HCT116 (cell line): ENCODE measurements at regions not wholly inside any gene's neighbourhood (a gene's known extent, or its start where the extent isn't known, plus 50 kb on each side); places are given as distances from the start of the nearest gene placed in this dataset.

Experiments
- ATAC-seq: fragments of 200-7000 bp; cut with Tn5 transposase; 2 replicates; pipeline ENCODE4 v1.9.1; 2020; ENCODE audit warnings: mild to moderate bottlenecking, moderate library complexity
- BruUV-seq: library from RNA; stranded (reverse); fragments of 400-500 nt; replicated peaks from 2 replicates; lab custom pipeline; 2021; lab: Mats Ljungman, UMichigan
- CTCF ChIA-PET: fragments of 300-600 bp; sonication (Branson Sonifier 250); formaldehyde crosslinking; loops from one replicate; lab custom pipeline; 2021; ENCODE audit warnings: antibody characterized with exemption; lab: Charles Lee
- POLR2A ChIA-PET: fragments of 300-600, 350-600 bp; sonication (Branson Sonifier 250); formaldehyde crosslinking; loops from one replicate; lab custom pipeline; 2021; ENCODE audit warnings: antibody characterized with exemption; lab: Charles Lee
- RAD21 ChIA-PET, 2 experiments: fragments of 300-600 bp; sonication (Branson Sonifier 250); formaldehyde crosslinking; loops; one replicate each; lab custom pipeline; 2023; ENCODE audit warnings: low total read pairs in 2 of 2; ENCODE audit not compliant: uncharacterized antibody in 2 of 2, unreplicated experiment in 2 of 2, low non-redundant PET in 1 of 2; lab: Charles Lee
- DNase-seq: peaks from one replicate; pipeline ENCODE4 v3.0.0-alpha.2; 2010; ENCODE audit warnings: low read depth, low spot score
- H2AFZ ChIP-seq: fragments of 200-600 bp; shearing (Covaris generic), sonication (generic); 2 replicates; pipeline ENCODE4 v1.6.1; 2017; ENCODE audit warnings: low read depth, mixed run types, mixed read lengths, antibody characterized with exemption, low read length; ENCODE audit not compliant: poor library complexity, severe bottlenecking
- H3K27ac ChIP-seq: 2 replicates; pipeline ENCODE4 v1.5.1; 2012; ENCODE audit warnings: low read depth, low read length
- H3K27me3 ChIP-seq: fragments of 200-600 bp; sonication (generic); 2 replicates; pipeline ENCODE4 v1.6.1; 2016; ENCODE audit warnings: mixed run types, low read length, mixed read lengths; ENCODE audit not compliant: insufficient read depth
- H3K36me3 ChIP-seq, 2 experiments: fragments of 200-500 bp in 1 of 2; fragments of 200-600 bp in 1 of 2; sonication (Bioruptor generic) in 1 of 2; sonication (generic) in 1 of 2; 2 replicates each; pipeline versions ENCODE4 v1.5.1 to v1.6.1; 2014 to 2016; ENCODE audit warnings: low read length in 2 of 2, inconsistent platforms in 1 of 2, mixed read lengths in 1 of 2, mixed run types in 1 of 2; ENCODE audit not compliant: insufficient read depth in 2 of 2, control insufficient read depth in 1 of 2
- H3K4me1 ChIP-seq, 2 experiments: fragments of 200-600 bp in 1 of 2; sonication (generic) in 1 of 2; 2 replicates each; pipeline versions ENCODE4 v1.5.1 to v1.6.1; 2012 to 2017; ENCODE audit warnings: low read length in 2 of 2, inconsistent platforms in 1 of 2, mild to moderate bottlenecking in 1 of 2, mixed read lengths in 1 of 2, mixed run types in 1 of 2, moderate library complexity in 1 of 2; ENCODE audit not compliant: insufficient read depth in 2 of 2, control insufficient read depth in 1 of 2
- H3K4me2 ChIP-seq: fragments of 200-600 bp; sonication (generic); 2 replicates; pipeline ENCODE4 v1.6.1; 2017; ENCODE audit warnings: mixed run types, low read length, mixed read lengths
- H3K4me3 ChIP-seq, 2 experiments: fragments of 200-600 bp in 1 of 2; sonication (generic) in 1 of 2; replicated peaks in 1 of 2; 2 replicates each; pipeline ENCODE4 v1.5.1; 2011 to 2016; ENCODE audit warnings: low read length in 2 of 2, control low read depth in 1 of 2, low read depth in 1 of 2, mild to moderate bottlenecking in 1 of 2, mixed read lengths in 1 of 2, mixed run types in 1 of 2
- H3K79me2 ChIP-seq: fragments of 200-600 bp; sonication (generic); 2 replicates; pipeline ENCODE4 v1.6.1; 2017; ENCODE audit warnings: mild to moderate bottlenecking, mixed run types, low read length, moderate library complexity, mixed read lengths; ENCODE audit not compliant: insufficient read depth
- H3K9ac ChIP-seq: fragments of 200-600 bp; sonication (generic); 2 replicates; pipeline ENCODE4 v1.6.1; 2016; ENCODE audit warnings: low read length, mixed read lengths
- H3K9me2 ChIP-seq: fragments of 200-600 bp; sonication (generic), shearing (Covaris generic); 2 replicates; pipeline ENCODE4 v1.6.1; 2017; ENCODE audit warnings: mixed run types, mild to moderate bottlenecking, moderate library complexity; ENCODE audit not compliant: insufficient read depth
- H3K9me3 ChIP-seq, 2 experiments: fragments of 200-500 bp in 1 of 2; fragments of 200-600 bp in 1 of 2; sonication (Bioruptor generic) in 1 of 2; sonication (generic) in 1 of 2; 2 replicates each; pipeline ENCODE4 v1.6.1; 2014 to 2017; ENCODE audit warnings: low read length in 2 of 2, mixed read lengths in 2 of 2, inconsistent platforms in 1 of 2, low read depth in 1 of 2, mild to moderate bottlenecking in 1 of 2, mixed run types in 1 of 2, moderate library complexity in 1 of 2; ENCODE audit not compliant: control insufficient read depth in 1 of 2, insufficient read depth in 1 of 2
- H4K20me1 ChIP-seq: fragments of 200-600 bp; sonication (generic), shearing (Covaris generic); 2 replicates; pipeline ENCODE4 v1.6.1; 2017; ENCODE audit warnings: mixed run types, mild to moderate bottlenecking, moderate library complexity; ENCODE audit not compliant: insufficient read depth
- CBX3 ChIP-seq: IDR thresholded peaks from 2 replicates; pipeline ENCODE4 v1.6.1; 2012; ENCODE audit warnings: low read depth
- CTCF ChIP-seq, 3 experiments: fragments of 200-600 bp in 1 of 3; sonication (generic) in 1 of 3; IDR thresholded peaks in 2 of 3; conservative IDR thresholded peaks in 1 of 3; 2 replicates each; pipeline ENCODE4 v1.5.1; 2012 to 2017; ENCODE audit warnings: low read depth in 2 of 3, low read length in 2 of 3, antibody characterized with exemption in 1 of 3, borderline replicate concordance in 1 of 3, control low read depth in 1 of 3, mild to moderate bottlenecking in 1 of 3, mixed read lengths in 1 of 3, mixed run types in 1 of 3, moderate library complexity in 1 of 3; ENCODE audit not compliant: insufficient read depth in 1 of 3
- EZH2 ChIP-seq: fragments of 200-600 bp; sonication (generic); IDR thresholded peaks from 2 replicates; pipeline ENCODE4 v1.6.1; 2017; ENCODE audit warnings: antibody characterized with exemption, mixed run types
- JUND ChIP-seq: IDR thresholded peaks from 2 replicates; pipeline ENCODE4 v1.6.1; 2012
- MAX ChIP-seq: IDR thresholded peaks from 2 replicates; pipeline ENCODE4 v1.6.1; 2012
- POLR2A ChIP-seq: IDR thresholded peaks from 2 replicates; pipeline ENCODE4 v1.7.0; 2011; ENCODE audit warnings: borderline replicate concordance; ENCODE audit not compliant: insufficient read depth, insufficient read length; ENCODE audit errors: extremely low read depth
- RAD21 ChIP-seq: IDR thresholded peaks from 2 replicates; pipeline ENCODE4 v1.6.1; 2012; ENCODE audit warnings: low read depth, mild to moderate bottlenecking
- SP1 ChIP-seq: IDR thresholded peaks from 2 replicates; pipeline ENCODE4 v1.6.1; 2012; ENCODE audit warnings: low read depth
- SRF ChIP-seq: IDR thresholded peaks from 2 replicates; pipeline ENCODE4 v1.6.1; 2012; ENCODE audit warnings: low read depth
- TCF7L2 ChIP-seq: IDR thresholded peaks from 2 replicates; pipeline ENCODE4 v1.7.0; 2011; ENCODE audit warnings: borderline replicate concordance, inconsistent platforms; ENCODE audit not compliant: insufficient read depth, insufficient read length; ENCODE audit errors: extremely low read depth
- YY1 ChIP-seq: IDR thresholded peaks from 2 replicates; pipeline ENCODE4 v1.6.1; 2011; ENCODE audit warnings: low read length, low read depth, moderate library complexity, mild to moderate bottlenecking; ENCODE audit not compliant: insufficient replicate concordance; ENCODE audit errors: extremely low read depth
- ZBTB33 ChIP-seq: IDR thresholded peaks from 2 replicates; pipeline ENCODE4 v1.6.1; 2011; ENCODE audit warnings: mild to moderate bottlenecking, low read length, moderate library complexity; ENCODE audit not compliant: insufficient replicate concordance; ENCODE audit errors: extremely low read depth
- ZFX ChIP-seq: fragments of 450-650 bp; IDR thresholded peaks from 2 replicates; pipeline ENCODE4 v1.6.1; 2017
- intact Hi-C: fragments of 100-400 bp; cut with micrococcal nuclease; formaldehyde crosslinking; loops from 2 replicates; pipeline ENCODE4 v1.10.0; 2022

GRCh38 chr15:29636140-29636539, 186.1 kb downstream of the TJP1 start (continued):
- TF ChIP-seq CTCF (IDR thresholded peaks at IDR 0.05 in 2 of 3, conservative IDR thresholded peaks at IDR 0.05 in 1 of 3; ENCODE audit: borderline replicate concordance in 1 of 3, insufficient read depth in 1 of 3, low read depth in 2 of 3, low read length in 2 of 3) (no peak), TCF7L2 (no peak), ZFX (no peak)
- TF ChIP-seq, all 23 proteins: peak for 0

- no peak for TF ChIP-seq JUND
- no peak for TF ChIP-seq SP1
- no peak for TF ChIP-seq YY1
- no peak for TF ChIP-seq MAX
- no peak for TF ChIP-seq EZH2
- no peak for TF ChIP-seq ZBTB33
- TF ChIP-seq CBX3: no peak
- TF ChIP-seq POLR2A: no peak
- TF ChIP-seq CTCF (IDR thresholded peaks at IDR 0.05 in 2 of 3, conservative IDR thresholded peaks at IDR 0.05 in 1 of 3; ENCODE audit: borderline replicate concordance in 1 of 3, insufficient read depth in 1 of 3, low read depth in 2 of 3, low read length in 2 of 3): no peak
- no peak for TF ChIP-seq RAD21
- TF ChIP-seq SRF: no peak
- no peaks in the 10 kb centered on the region for H3K9me3 ChIP-seq
- ChIA-PET CTCF (no interaction called here), POLR2A (no interaction called here), RAD21 (no interaction called here)
- H3K9ac ChIP-seq: no peak overlapping the region
- no TSS peak for BruUV-seq
- ATAC-seq: no peak
- no peak overlapping the region for H2AFZ ChIP-seq
- H3K27ac ChIP-seq: no peak overlapping the region
- no peak overlapping the region for H3K4me2 ChIP-seq
- DNase-seq: no peak
- peaks cover 6 to 12% of the 10 kb centered on the region in 2 experiments for H3K4me1 ChIP-seq
- H3K9me2 ChIP-seq: no peaks in the 10 kb centered on the region
- H3K36me3 ChIP-seq: no peaks in the 10 kb centered on the region
- H4K20me1 ChIP-seq: no peaks in the 10 kb centered on the region
- H3K79me2 ChIP-seq: no peaks in the 10 kb centered on the region
- intact Hi-C loops: no loop called here
- peaks cover 17% of the 10 kb centered on the region for H3K27me3 ChIP-seq
- H3K4me3 ChIP-seq: no peak overlapping the region
These were observed 186.7 kb downstream of the TJP1 start for GRCh38 chr15:29635513-29636098.
